ENCODE measurements at regions not wholly inside any gene's neighbourhood (a gene's known extent, or its start where the extent isn't known, plus 50 kb on each side); places are given as distances from the start of the nearest gene placed in this dataset.
"Not testable (repeated sequence)": the region's sequence is repeated elsewhere in the genome, so short reads cannot be mapped to it uniquely, and the experiment has no call there.

DNA sequence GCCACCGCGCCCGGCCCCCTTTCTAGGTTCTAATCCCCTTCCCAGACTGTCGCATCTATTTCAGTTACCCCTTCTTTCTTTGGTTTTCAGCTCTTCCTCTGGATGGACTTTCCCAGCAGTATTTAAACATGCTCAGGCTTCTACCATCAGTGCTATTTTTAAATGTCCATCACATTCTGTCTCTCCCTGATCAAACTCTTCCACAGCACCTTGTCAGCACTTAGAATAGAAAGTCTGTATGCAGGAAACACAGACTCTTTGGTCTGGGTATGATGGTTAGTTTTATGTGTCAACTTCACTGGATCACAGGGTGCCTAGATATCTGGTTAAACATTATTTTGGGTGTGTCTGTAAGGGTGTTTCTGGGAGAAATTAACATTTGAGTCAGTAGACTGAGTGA lies 297.8 kb upstream of the ECI2 start:
- no peak overlapping the region for H3K9ac ChIP-seq (ENCODE audit: low read depth, low read length)
- no peaks in the 10 kb centered on the region for H3K4me1 ChIP-seq (ENCODE audit: control insufficient read depth, insufficient read depth, low read length)
- H3K27me3 ChIP-seq (ENCODE audit: control insufficient read depth, insufficient read depth, low read length) = no peaks in the 10 kb centered on the region
- no peak overlapping the region for H3K4me3 ChIP-seq (ENCODE audit: low read depth, low read length)
- H3K9me3 ChIP-seq (ENCODE audit: control insufficient read depth, insufficient read depth, low read length) = no peaks in the 10 kb centered on the region
- no peaks in the 10 kb centered on the region for H3K36me3 ChIP-seq (ENCODE audit: control insufficient read depth, insufficient read depth, low read length)

- H3K9ac ChIP-seq (ENCODE audit: low read depth, low read length) = no peak overlapping the region
- no peaks in the 10 kb centered on the region for H3K27me3 ChIP-seq (ENCODE audit: control insufficient read depth, insufficient read depth, low read length)
- no peak overlapping the region for H3K4me3 ChIP-seq (ENCODE audit: low read depth, low read length)
- peaks cover 3% of the 10 kb centered on the region for H3K4me1 ChIP-seq (ENCODE audit: control insufficient read depth, insufficient read depth, low read length)
- no peaks in the 10 kb centered on the region for H3K9me3 ChIP-seq (ENCODE audit: control insufficient read depth, insufficient read depth, low read length)
- H3K36me3 ChIP-seq (ENCODE audit: control insufficient read depth, insufficient read depth, low read length) = no peaks in the 10 kb centered on the region
These were observed 291.6 kb upstream of the ECI2 start for GRCh38 chr6:4426968-4427367.

DNA sequence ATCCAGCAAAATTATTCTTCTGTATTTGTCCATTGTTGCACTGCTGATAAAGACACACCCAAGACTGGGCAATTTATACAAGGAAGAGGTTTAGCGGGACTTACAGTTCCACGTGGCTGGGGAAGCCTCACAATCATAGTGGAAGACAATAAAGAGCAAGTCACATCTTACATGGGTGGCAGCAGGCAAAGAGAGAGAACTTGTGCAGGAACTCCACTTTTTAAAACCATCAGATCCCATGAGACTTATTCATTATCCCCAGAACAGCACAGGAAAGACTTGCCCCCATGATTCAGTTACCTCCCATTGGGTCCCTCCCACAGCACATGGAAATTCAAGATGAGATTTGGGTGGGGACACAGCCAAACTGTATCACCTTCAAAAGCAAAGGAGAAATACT lies 286.5 kb upstream of the ECI2 start:
- no peaks in the 10 kb centered on the region for H3K27me3 ChIP-seq (ENCODE audit: control insufficient read depth, insufficient read depth, low read length)
- H3K9me3 ChIP-seq (ENCODE audit: control insufficient read depth, insufficient read depth, low read length) = no peaks in the 10 kb centered on the region
- no peaks in the 10 kb centered on the region for H3K36me3 ChIP-seq (ENCODE audit: control insufficient read depth, insufficient read depth, low read length)
- H3K4me3 ChIP-seq (ENCODE audit: low read depth, low read length) = no peak overlapping the region
- no peaks in the 10 kb centered on the region for H3K4me1 ChIP-seq (ENCODE audit: control insufficient read depth, insufficient read depth, low read length)
- H3K9ac ChIP-seq (ENCODE audit: low read depth, low read length) = no peak overlapping the region

DNA sequence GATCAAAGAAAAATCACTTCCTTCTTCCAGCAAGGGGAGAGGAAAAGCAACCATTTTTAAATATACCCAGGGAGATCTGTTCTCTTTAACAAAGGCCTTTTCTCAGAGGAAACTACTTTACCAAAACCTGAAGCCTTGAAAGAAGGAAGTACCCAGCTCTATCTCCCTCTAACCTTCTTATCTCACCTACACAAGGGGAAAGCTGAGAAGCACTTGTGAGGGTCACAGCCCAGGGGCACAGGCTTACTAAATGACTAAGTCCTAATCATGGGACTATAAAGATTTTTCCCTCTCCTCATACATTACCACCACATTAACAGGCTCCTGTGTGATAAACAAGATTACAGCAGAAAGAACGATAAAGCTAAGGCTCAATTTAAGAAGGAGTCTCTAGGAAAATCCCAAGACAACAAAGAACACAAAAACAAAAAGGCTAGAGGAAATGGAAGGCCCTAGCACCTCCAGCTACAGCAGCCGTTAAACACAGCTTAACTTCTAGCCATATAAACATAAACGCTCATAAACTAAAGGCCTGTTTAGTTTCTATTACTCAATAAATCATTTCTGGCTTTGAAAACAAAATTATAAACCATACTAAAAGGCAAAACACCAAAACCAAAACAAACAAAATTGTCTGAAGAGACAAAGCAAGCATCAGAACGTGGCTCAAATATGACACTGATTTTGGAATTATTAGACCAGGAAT lies 284.9 kb upstream of the ECI2 start:
- Histone ChIP-seq H3K4me1 (ENCODE audit: control insufficient read depth, insufficient read depth, low read length) (no peaks in the 10 kb centered on the region), H3K36me3 (ENCODE audit: control insufficient read depth, insufficient read depth, low read length) (no peaks in the 10 kb centered on the region), H3K4me3 (ENCODE audit: low read depth, low read length) (no peak overlapping the region), H3K27me3 (ENCODE audit: control insufficient read depth, insufficient read depth, low read length) (no peaks in the 10 kb centered on the region), H3K9ac (ENCODE audit: low read depth, low read length) (no peak overlapping the region), H3K9me3 (ENCODE audit: control insufficient read depth, insufficient read depth, low read length) (no peaks in the 10 kb centered on the region)

- no peaks in the 10 kb centered on the region for H3K36me3 ChIP-seq (ENCODE audit: control insufficient read depth, insufficient read depth, low read length)
- H3K27me3 ChIP-seq (ENCODE audit: control insufficient read depth, insufficient read depth, low read length) = no peaks in the 10 kb centered on the region
- no peak overlapping the region for H3K4me3 ChIP-seq (ENCODE audit: low read depth, low read length)
- H3K9ac ChIP-seq (ENCODE audit: low read depth, low read length) = no peak overlapping the region
- no peaks in the 10 kb centered on the region for H3K4me1 ChIP-seq (ENCODE audit: control insufficient read depth, insufficient read depth, low read length)
- H3K9me3 ChIP-seq (ENCODE audit: control insufficient read depth, insufficient read depth, low read length) = no peaks in the 10 kb centered on the region
These were observed 280.2 kb upstream of the ECI2 start for GRCh38 chr6:4415549-4415948.

DNA sequence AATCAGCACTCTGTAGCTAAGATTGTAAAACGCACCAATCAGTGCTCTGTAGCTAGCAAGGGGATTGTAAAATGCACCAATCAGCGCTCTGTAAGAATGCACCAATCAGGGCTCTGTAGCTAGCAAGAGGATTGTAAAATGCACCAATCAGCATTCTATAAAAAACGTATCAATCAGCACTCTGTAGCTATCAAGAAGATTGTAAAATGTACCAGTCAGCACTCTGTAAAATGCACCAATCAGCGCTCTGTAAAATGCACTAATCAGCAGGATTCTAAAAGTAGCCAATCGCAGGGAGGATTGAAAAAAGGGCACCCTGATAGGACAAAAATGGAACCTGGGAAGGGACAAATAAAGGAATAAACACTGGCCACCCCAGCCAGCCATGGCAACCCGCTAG lies 278.7 kb upstream of the ECI2 start:
- not testable (repeated sequence) for H3K9me3 ChIP-seq (ENCODE audit: control insufficient read depth, insufficient read depth, low read length); H3K4me3 ChIP-seq (ENCODE audit: low read depth, low read length); H3K4me1 ChIP-seq (ENCODE audit: control insufficient read depth, insufficient read depth, low read length); H3K36me3 ChIP-seq (ENCODE audit: control insufficient read depth, insufficient read depth, low read length); H3K9ac ChIP-seq (ENCODE audit: low read depth, low read length); H3K27me3 ChIP-seq (ENCODE audit: control insufficient read depth, insufficient read depth, low read length)

- Histone ChIP-seq H3K4me1 (ENCODE audit: control insufficient read depth, insufficient read depth, low read length) (no peaks in the 10 kb centered on the region), H3K36me3 (ENCODE audit: control insufficient read depth, insufficient read depth, low read length) (no peaks in the 10 kb centered on the region), H3K4me3 (ENCODE audit: low read depth, low read length) (no peak overlapping the region), H3K9me3 (ENCODE audit: control insufficient read depth, insufficient read depth, low read length) (no peaks in the 10 kb centered on the region), H3K27me3 (ENCODE audit: control insufficient read depth, insufficient read depth, low read length) (no peaks in the 10 kb centered on the region), H3K9ac (ENCODE audit: low read depth, low read length) (no peak overlapping the region)
These were observed 277.7 kb upstream of the ECI2 start for GRCh38 chr6:4413073-4413472.

DNA sequence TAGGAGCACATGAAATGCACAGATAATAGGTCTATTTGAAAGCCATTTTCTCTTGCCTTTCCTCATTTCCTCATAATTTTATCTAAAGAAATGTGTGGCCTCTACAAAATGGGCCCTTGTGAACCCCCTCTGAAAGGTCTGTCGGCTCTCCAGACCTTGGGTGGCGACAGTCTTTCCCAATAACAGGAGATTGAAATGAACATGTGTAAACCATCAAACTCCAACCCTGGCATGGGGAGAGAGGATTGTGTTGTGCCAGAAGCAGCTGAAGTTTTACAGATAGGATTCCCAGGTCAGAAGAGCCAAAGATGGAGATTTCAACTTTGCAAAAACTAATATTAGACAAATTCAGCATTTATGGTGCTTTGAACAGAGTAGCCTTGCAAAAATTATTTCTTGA lies 277.1 kb upstream of the ECI2 start:
- no peak overlapping the region for H3K9ac ChIP-seq (ENCODE audit: low read depth, low read length)
- H3K4me3 ChIP-seq (ENCODE audit: low read depth, low read length) = no peak overlapping the region
- no peaks in the 10 kb centered on the region for H3K27me3 ChIP-seq (ENCODE audit: control insufficient read depth, insufficient read depth, low read length)
- H3K9me3 ChIP-seq (ENCODE audit: control insufficient read depth, insufficient read depth, low read length) = no peaks in the 10 kb centered on the region
- no peaks in the 10 kb centered on the region for H3K4me1 ChIP-seq (ENCODE audit: control insufficient read depth, insufficient read depth, low read length)
- H3K36me3 ChIP-seq (ENCODE audit: control insufficient read depth, insufficient read depth, low read length) = no peaks in the 10 kb centered on the region

GRCh38 chr6:4412077-4412476 lies 276.7 kb upstream of the ECI2 start:
- H3K4me1 ChIP-seq (ENCODE audit: control insufficient read depth, insufficient read depth, low read length) = no peaks in the 10 kb centered on the region
- H3K27me3 ChIP-seq (ENCODE audit: control insufficient read depth, insufficient read depth, low read length) = no peaks in the 10 kb centered on the region
- no peaks in the 10 kb centered on the region for H3K9me3 ChIP-seq (ENCODE audit: control insufficient read depth, insufficient read depth, low read length)
- no peak overlapping the region for H3K9ac ChIP-seq (ENCODE audit: low read depth, low read length)
- H3K36me3 ChIP-seq (ENCODE audit: control insufficient read depth, insufficient read depth, low read length) = no peaks in the 10 kb centered on the region
- no peak overlapping the region for H3K4me3 ChIP-seq (ENCODE audit: low read depth, low read length)

DNA sequence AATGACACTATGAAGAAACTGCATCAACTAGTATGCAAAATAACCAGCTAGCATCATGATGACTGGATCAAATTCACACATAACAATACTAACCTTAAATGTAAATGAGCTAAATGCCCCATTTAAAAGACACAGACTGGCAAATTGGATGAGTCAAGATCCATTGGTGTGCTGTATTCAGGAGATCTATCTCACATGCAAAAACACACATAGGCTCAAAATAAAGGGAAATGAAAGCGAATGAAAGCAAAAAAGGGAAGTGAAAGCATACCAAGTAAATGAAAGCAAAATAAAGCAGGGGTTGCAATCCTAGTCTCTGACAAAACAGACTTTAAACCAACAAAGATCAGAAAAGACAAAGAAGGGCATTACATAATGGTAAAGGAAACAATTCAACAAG lies 272.3 kb upstream of the ECI2 start:
- not testable (repeated sequence) for H3K27me3 ChIP-seq (ENCODE audit: control insufficient read depth, insufficient read depth, low read length); H3K36me3 ChIP-seq (ENCODE audit: control insufficient read depth, insufficient read depth, low read length); H3K4me1 ChIP-seq (ENCODE audit: control insufficient read depth, insufficient read depth, low read length); H3K9me3 ChIP-seq (ENCODE audit: control insufficient read depth, insufficient read depth, low read length); H3K4me3 ChIP-seq (ENCODE audit: low read depth, low read length); H3K9ac ChIP-seq (ENCODE audit: low read depth, low read length)

DNA sequence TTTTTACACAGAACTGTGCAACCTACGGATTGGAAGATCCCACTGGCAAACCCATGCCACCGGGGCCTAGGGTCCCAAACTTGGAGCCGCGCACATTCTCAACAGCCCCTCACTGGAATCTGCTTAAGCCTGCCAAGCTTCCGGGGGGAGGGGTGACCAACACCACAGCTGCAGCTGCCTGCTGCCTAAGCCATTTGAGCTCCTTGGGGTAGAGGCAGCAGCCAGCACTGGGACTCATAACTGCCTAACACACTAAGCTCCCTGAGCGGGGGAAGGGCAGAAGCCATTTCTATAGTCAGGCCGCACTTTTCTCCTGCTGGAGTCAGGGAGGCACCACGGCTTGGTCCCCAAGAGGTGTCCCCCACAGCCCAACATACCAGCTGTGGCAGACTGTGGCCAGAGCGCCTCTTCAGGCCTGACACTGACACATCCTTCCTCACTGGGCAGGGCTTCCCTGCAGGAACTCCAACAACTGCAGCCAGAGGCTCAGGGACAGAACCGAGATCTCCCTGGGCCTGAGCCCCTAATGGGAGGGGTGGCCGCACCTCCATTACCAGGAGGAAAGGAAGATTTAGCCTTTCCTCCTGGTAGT lies 270.3 kb upstream of the ECI2 start:
- no peak overlapping the region for H3K4me3 ChIP-seq (ENCODE audit: low read depth, low read length)
- no peaks in the 10 kb centered on the region for H3K36me3 ChIP-seq (ENCODE audit: control insufficient read depth, insufficient read depth, low read length)
- no peak overlapping the region for H3K9ac ChIP-seq (ENCODE audit: low read depth, low read length)
- H3K9me3 ChIP-seq (ENCODE audit: control insufficient read depth, insufficient read depth, low read length) = no peaks in the 10 kb centered on the region
- no peaks in the 10 kb centered on the region for H3K27me3 ChIP-seq (ENCODE audit: control insufficient read depth, insufficient read depth, low read length)
- H3K4me1 ChIP-seq (ENCODE audit: control insufficient read depth, insufficient read depth, low read length) = peaks cover 2% of the 10 kb centered on the region

- Histone ChIP-seq H3K9ac (ENCODE audit: low read depth, low read length) (no peak overlapping the region), H3K36me3 (ENCODE audit: control insufficient read depth, insufficient read depth, low read length) (no peaks in the 10 kb centered on the region), H3K9me3 (ENCODE audit: control insufficient read depth, insufficient read depth, low read length) (no peaks in the 10 kb centered on the region), H3K27me3 (ENCODE audit: control insufficient read depth, insufficient read depth, low read length) (no peaks in the 10 kb centered on the region), H3K4me1 (ENCODE audit: control insufficient read depth, insufficient read depth, low read length) (peaks cover 2% of the 10 kb centered on the region), H3K4me3 (ENCODE audit: low read depth, low read length) (no peak overlapping the region)
These were observed 269.0 kb upstream of the ECI2 start for GRCh38 chr6:4404415-4404814.

All from iPS-15b (cell line).